ENCODE measurements at regions not wholly inside any gene's neighbourhood (a gene's known extent, or its start where the extent isn't known, plus 50 kb on each side); places are given as distances from the start of the nearest gene placed in this dataset.

DNA sequence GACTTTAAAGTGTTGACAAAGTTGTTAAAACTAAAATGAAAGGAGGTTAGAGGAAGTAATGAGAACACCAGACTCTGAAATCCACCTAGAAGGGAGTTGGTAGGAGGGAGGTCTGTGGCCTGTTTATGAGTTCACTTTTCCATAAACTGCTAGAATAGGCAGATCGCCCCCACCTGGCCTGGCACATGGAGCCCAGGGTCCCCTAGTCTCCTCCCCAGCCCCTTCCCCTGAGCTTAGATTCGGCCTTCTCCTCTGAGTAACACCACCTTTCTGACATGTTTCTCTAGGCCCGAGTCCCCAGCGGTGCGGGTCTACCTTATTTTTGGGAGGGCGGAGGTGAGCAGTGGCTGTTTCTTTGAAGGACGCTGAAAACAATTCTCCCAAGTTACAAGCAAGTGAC is 54.5 kb upstream of the FAT1 start (continued):
- TF ChIP-seq SCRT1 (tag by site-specific recombination; IDR thresholded peaks at IDR 0.05; ENCODE audit: borderline replicate concordance), result no peak
- TF ChIP-seq ZNF239 (tag by site-specific recombination; IDR thresholded peaks at IDR 0.05), result no peak
- no peak for TF ChIP-seq ZBTB10 (tag by site-specific recombination; IDR thresholded peaks at IDR 0.05)
- no peak for TF ChIP-seq KLF9 (tag by site-specific recombination; IDR thresholded peaks at IDR 0.05; ENCODE audit: low read depth)
- no peak for TF ChIP-seq ZNF138 (tag by site-specific recombination; IDR thresholded peaks at IDR 0.05; ENCODE audit: borderline replicate concordance)
- TF ChIP-seq PATZ1 (tag by site-specific recombination; IDR thresholded peaks at IDR 0.05), result no peak

DNA sequence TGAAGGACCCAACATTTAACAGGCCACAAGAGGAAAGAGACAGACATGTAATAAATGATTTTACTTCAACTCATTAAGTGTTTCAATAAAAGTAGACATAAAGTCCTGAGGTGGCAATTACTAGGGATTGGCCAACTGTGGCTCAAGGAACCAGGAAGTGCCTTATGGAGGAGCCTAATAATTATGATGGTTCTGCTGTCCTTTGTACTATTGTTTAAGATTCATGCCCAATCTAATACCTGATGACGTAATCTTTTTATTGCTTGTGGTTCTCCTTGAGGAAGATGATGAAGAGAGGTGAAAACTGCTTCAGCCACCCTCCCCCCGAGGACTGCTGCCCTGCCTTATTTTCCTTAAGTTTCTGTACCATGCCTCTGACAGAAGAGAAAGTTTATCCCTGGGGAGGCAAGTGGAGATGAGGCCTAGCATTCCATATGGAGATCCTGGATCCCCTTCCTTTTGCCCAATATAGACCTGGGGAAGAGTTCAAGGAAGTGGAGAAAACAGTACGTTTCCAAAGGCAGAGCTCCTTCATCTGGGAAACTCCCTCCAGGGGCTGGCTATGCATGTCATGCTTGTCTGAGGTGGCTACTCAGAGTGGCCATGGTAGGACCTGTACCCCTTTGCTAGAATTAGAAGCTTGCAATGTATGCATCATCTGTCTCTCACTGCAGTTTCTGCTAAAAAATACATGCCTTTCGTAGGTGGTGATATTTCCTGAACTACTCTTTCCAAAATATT is 56.8 kb upstream of the FAT1 start:
- no peak overlapping the region for H3K27ac ChIP-seq (ENCODE audit: extremely low read depth, low read depth, low read length)
- CTCF ChIA-PET, result no interaction called here
- H3K36me3 ChIP-seq (ENCODE audit: control insufficient read depth in 2 of 2, insufficient read depth in 1 of 2, low read length in 2 of 2), result no peaks in the 10 kb centered on the region
- POLR2A ChIA-PET, result no interaction called here
- no peaks in the 10 kb centered on the region for H3K4me1 ChIP-seq (ENCODE audit: control insufficient read depth, insufficient read depth, low read length)
- no peak overlapping the region for H3K4me3 ChIP-seq (ENCODE audit: low read depth, low read length)
- no peaks in the 10 kb centered on the region for H3K9me3 ChIP-seq (ENCODE audit: control insufficient read depth, insufficient read depth, low read depth, low read length)
- no peak for TF ChIP-seq ZNF513 (tag by site-specific recombination; IDR thresholded peaks at IDR 0.05)
- no peak for TF ChIP-seq ZNF18 (tag by site-specific recombination; IDR thresholded peaks at IDR 0.05)
- TF ChIP-seq ZIC2 (tag by site-specific recombination; IDR thresholded peaks at IDR 0.05), result no peak
- TF ChIP-seq ZNF670 (tag by site-specific recombination; IDR thresholded peaks at IDR 0.05; ENCODE audit: low read depth), result no peak
- TF ChIP-seq, protein P1, sequence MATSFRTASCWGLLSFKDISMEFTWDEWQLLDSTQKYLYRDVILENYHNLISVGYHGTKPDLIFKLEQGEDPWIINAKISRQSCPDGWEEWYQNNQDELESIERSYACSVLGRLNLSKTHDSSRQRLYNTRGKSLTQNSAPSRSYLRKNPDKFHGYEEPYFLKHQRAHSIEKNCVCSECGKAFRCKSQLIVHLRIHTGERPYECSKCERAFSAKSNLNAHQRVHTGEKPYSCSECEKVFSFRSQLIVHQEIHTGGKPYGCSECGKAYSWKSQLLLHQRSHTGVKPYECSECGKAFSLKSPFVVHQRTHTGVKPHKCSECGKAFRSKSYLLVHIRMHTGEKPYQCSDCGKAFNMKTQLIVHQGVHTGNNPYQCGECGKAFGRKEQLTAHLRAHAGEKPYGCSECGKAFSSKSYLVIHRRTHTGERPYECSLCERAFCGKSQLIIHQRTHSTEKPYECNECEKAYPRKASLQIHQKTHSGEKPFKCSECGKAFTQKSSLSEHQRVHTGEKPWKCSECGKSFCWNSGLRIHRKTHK (tag by site-specific recombination; IDR thresholded peaks at IDR 0.05), result no peak
- TF ChIP-seq ZNF221 (tag by site-specific recombination; IDR thresholded peaks at IDR 0.05; ENCODE audit: borderline replicate concordance), result no peak
- TF ChIP-seq ZNF174 (tag by site-specific recombination; IDR thresholded peaks at IDR 0.05), result no peak
- no peak for TF ChIP-seq ZNF335 (tag by site-specific recombination; conservative IDR thresholded peaks at IDR 0.05)
- no peak for TF ChIP-seq ZNF561 (tag by site-specific recombination; IDR thresholded peaks at IDR 0.05; ENCODE audit: borderline replicate concordance)
- TF ChIP-seq ZNF830 (tag by site-specific recombination; IDR thresholded peaks at IDR 0.05; ENCODE audit: low read depth), result no peak
- no peak for TF ChIP-seq ZNF514 (tag by site-specific recombination; IDR thresholded peaks at IDR 0.05)
- no peak for TF ChIP-seq PRDM10 (tag by site-specific recombination; IDR thresholded peaks at IDR 0.05)
- TF ChIP-seq ZNF621 (tag by site-specific recombination; IDR thresholded peaks at IDR 0.05), result no peak
- no peak for TF ChIP-seq WT1 (tag by site-specific recombination; IDR thresholded peaks at IDR 0.05)

Measured in HEK293 (cell line).